Type B pancreatic cell (in vitro differentiated cells): ENCODE measurements at regions not wholly inside any gene's neighbourhood (a gene's known extent, or its start where the extent isn't known, plus 50 kb on each side); places are given as distances from the start of the nearest gene placed in this dataset.

Source experiments
- DNase-seq: peaks from one replicate; pipeline ENCODE4 v3.0.0; 2021; ENCODE audit warnings: mixed read lengths; ENCODE audit not compliant: unreplicated experiment; ENCODE audit errors: extremely low spot score
- H3K27ac Mint-ChIP-seq: 2 replicates; pipeline ENCODE4 v1.8.0; 2021; ENCODE audit warnings: mild to moderate bottlenecking, mixed read lengths
- H3K27me3 Mint-ChIP-seq: 2 replicates; pipeline ENCODE4 v1.8.0; 2021; ENCODE audit warnings: mixed read lengths
- H3K36me3 Mint-ChIP-seq: 2 replicates; pipeline ENCODE4 v1.8.0; 2021; ENCODE audit warnings: mixed read lengths
- H3K4me1 Mint-ChIP-seq: one replicate; pipeline ENCODE4 v1.8.0; 2021; ENCODE audit warnings: mixed read lengths; ENCODE audit not compliant: unreplicated experiment
- H3K4me3 Mint-ChIP-seq: 2 replicates; pipeline ENCODE4 v1.8.0; 2021; ENCODE audit warnings: mild to moderate bottlenecking, mixed read lengths
- H3K9me3 Mint-ChIP-seq: 2 replicates; pipeline ENCODE4 v1.8.0; 2021; ENCODE audit warnings: mixed read lengths
- TF ChIP-seq, protein P1 (sequence below): fragments of 200-600 bp; sonication (generic); conservative IDR thresholded peaks from 2 replicates; pipeline ENCODE4 v1.5.0; 2021; ENCODE audit warnings: antibody characterized with exemption, mild to moderate bottlenecking

DNA sequence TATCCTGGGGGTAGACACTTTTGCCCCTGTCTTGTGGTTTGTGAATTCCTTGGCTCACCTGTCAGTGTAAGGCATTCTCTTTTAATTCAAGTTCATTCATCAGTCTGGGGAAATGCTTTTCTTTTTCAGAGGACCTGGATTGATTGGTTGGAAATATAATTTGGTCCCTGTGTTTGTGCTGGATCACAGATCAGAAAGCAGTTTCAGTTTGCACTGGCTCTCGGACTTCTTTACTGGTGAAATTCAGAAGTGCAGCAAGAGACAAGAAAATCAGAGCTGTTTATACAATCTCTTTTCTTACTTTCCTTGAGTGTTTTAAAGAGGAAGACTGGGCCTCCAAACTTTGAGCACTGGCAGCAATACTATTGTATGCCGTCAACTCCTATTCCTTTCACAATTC is 161.8 kb upstream of the KCNJ16 start:
- no peak overlapping the region for H3K27ac Mint-ChIP-seq
- no peak for DNase-seq
- H3K27me3 Mint-ChIP-seq = no peaks in the 10 kb centered on the region
- no peaks in the 10 kb centered on the region for H3K36me3 Mint-ChIP-seq
- peak overlapping the region; percentile 5 for H3K4me3 Mint-ChIP-seq
- H3K9me3 Mint-ChIP-seq = no peaks in the 10 kb centered on the region
- H3K4me1 Mint-ChIP-seq = peaks cover 28% of the 10 kb centered on the region
- TF ChIP-seq, protein P1, sequence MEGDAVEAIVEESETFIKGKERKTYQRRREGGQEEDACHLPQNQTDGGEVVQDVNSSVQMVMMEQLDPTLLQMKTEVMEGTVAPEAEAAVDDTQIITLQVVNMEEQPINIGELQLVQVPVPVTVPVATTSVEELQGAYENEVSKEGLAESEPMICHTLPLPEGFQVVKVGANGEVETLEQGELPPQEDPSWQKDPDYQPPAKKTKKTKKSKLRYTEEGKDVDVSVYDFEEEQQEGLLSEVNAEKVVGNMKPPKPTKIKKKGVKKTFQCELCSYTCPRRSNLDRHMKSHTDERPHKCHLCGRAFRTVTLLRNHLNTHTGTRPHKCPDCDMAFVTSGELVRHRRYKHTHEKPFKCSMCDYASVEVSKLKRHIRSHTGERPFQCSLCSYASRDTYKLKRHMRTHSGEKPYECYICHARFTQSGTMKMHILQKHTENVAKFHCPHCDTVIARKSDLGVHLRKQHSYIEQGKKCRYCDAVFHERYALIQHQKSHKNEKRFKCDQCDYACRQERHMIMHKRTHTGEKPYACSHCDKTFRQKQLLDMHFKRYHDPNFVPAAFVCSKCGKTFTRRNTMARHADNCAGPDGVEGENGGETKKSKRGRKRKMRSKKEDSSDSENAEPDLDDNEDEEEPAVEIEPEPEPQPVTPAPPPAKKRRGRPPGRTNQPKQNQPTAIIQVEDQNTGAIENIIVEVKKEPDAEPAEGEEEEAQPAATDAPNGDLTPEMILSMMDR = no peak

DNA sequence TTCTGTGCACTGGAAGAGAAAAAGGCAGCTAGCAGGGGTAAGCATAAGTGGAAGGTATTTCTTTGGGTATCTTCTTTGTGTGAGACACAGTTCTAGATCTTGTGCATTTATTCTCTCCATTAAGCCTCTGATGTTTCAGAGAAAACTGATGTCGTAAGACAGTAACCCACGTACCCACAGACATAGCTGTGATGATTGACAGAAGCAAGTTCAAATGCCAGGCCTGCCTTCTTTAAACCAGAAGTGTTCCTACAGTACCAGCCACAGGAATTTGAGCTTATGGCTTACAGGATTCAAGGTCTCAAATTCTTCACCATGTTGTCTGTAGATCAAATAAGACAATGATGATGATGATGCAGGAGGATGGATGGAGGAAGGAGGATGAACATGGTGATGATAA is 161.4 kb upstream of the KCNJ16 start:
- Mint-ChIP-seq H3K9me3 (no peaks in the 10 kb centered on the region), H3K4me1 (peaks cover 26% of the 10 kb centered on the region), H3K36me3 (no peaks in the 10 kb centered on the region), H3K27ac (no peak overlapping the region), H3K4me3 (no peak overlapping the region), H3K27me3 (no peaks in the 10 kb centered on the region)
- TF ChIP-seq, protein P1 = no peak
- no peak for DNase-seq

DNA sequence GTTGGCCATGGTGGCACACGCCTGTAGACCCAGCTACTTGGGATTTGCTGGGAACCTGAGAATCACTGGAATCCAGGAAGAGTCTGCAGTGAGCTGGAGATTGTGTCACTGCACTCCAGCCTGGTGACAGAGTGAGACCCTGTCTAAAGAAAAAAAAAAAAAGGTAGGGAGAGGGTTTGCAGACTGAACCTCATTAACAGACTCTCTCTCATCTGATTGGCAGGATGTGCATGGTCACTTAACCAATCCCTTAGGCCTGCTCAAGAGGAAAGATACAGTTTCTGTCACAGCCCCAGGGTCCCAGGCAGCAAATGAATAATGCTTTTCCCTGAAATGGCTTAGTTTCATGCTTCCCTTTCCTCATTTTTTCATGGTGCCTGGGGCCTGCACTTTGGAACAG is 160.5 kb upstream of the KCNJ16 start:
- Mint-ChIP-seq H3K4me1 (peaks cover 17% of the 10 kb centered on the region), H3K27me3 (no peaks in the 10 kb centered on the region), H3K27ac (no peak overlapping the region), H3K9me3 (peaks cover 3% of the 10 kb centered on the region), H3K36me3 (no peaks in the 10 kb centered on the region), H3K4me3 (no peak overlapping the region)
- TF ChIP-seq, protein P1 = no peak
- DNase-seq = no peak

DNA sequence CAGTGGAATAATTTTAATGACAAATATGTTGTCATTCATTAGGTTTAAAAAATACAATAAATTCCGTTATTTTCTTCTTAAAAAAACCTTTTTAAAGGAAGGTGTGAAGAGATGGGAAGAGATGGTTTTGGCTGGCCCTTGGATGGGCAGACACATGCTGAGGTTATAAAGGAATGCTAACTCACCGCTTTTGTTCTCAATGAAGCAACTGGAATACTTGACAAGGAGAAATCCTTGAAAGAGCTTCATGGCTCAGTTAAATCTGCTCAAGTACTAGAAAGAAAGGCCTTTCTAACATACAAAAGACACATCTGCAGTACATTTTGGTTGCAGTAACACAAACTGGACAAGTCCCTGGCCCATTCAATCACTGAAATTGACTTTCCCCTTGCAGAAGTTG is 158.3 kb upstream of the KCNJ16 start:
- Mint-ChIP-seq H3K36me3 (no peaks in the 10 kb centered on the region), H3K4me1 (peaks cover 16% of the 10 kb centered on the region), H3K27me3 (no peaks in the 10 kb centered on the region), H3K27ac (no peak overlapping the region), H3K4me3 (no peak overlapping the region), H3K9me3 (peaks cover 11% of the 10 kb centered on the region)
- TF ChIP-seq, protein P1 = no peak
- DNase-seq = no peak

DNA sequence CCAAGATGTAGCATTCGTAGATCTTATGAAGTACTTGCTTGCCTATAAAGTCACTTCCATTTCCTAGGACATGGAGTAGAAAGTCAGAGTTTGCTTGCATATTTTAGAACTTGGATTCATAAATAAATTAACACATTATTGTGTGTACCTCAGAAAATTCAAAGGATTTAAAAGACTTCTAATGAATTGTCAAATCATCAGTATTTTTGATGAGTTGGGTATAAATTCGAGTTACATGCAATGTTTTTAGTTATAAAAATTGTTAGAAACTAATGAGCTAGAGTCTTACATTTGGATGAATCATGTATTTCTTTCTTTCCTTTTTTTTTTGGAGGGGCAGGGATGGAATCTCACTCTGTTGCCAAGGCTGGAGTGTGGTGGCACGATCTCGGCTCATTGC is 156.9 kb upstream of the KCNJ16 start:
- no peak overlapping the region for H3K4me3 Mint-ChIP-seq
- peaks cover 11% of the 10 kb centered on the region for H3K9me3 Mint-ChIP-seq
- no peak for DNase-seq

DNA sequence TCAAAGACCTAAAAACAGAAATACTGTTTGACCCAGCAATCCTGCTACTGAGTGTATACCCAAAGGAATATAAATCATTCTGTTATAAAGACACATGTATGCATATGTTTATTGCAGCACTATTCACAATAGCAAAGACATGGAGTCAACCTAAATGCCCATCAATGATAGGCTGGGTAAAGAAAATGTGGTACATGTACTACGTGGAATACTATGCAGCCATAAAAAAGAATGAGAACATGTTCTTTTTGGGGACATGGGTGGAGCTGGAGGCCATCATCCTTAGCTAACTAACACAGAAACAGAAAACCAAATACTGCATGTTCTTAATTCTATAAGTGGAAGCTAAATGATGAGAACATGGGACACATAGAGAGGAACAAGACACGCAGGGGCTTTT is 155.2 kb upstream of the KCNJ16 start:
- TF ChIP-seq, protein P1 = no peak
- H3K4me3 Mint-ChIP-seq = no peak overlapping the region
- no peak for DNase-seq
- H3K9me3 Mint-ChIP-seq = peaks cover 11% of the 10 kb centered on the region
- no peaks in the 10 kb centered on the region for H3K36me3 Mint-ChIP-seq
- H3K27ac Mint-ChIP-seq = no peak overlapping the region
- H3K4me1 Mint-ChIP-seq = no peaks in the 10 kb centered on the region
- no peaks in the 10 kb centered on the region for H3K27me3 Mint-ChIP-seq

More for the DNA sequence above, 156.9 kb upstream of the KCNJ16 start:
- no peaks in the 10 kb centered on the region for H3K27me3 Mint-ChIP-seq
- H3K27ac Mint-ChIP-seq = no peak overlapping the region
- H3K36me3 Mint-ChIP-seq = no peaks in the 10 kb centered on the region
- peaks cover 11% of the 10 kb centered on the region for H3K4me1 Mint-ChIP-seq
- TF ChIP-seq, protein P1 = no peak
